Loucy (cell line): ENCODE measurements at regions not wholly inside any gene's neighbourhood (a gene's known extent, or its start where the extent isn't known, plus 50 kb on each side); places are given as distances from the start of the nearest gene placed in this dataset.

Experiments used
- CTCF ChIP-seq: fragments of 200-600 bp; sonication (generic); conservative IDR thresholded peaks from 2 replicates; pipeline ENCODE4 v1.5.1; 2014; ENCODE audit warnings: mild to moderate bottlenecking, antibody characterized with exemption, low read length
- EZH2phosphoT487 ChIP-seq: fragments of 200-600 bp; IDR thresholded peaks from 2 replicates; pipeline ENCODE4 v1.6.1; 2018; ENCODE audit warnings: antibody characterized with exemption, mild to moderate bottlenecking, moderate library complexity, borderline replicate concordance

GRCh38 chr9:90024823-90025222, 420.0 kb downstream of the GADD45G start:
- TF ChIP-seq CTCF (no peak), EZH2phosphoT487 (no peak)
